GM21786 (cell line): ENCODE measurements at regions not wholly inside any gene's neighbourhood (a gene's known extent, or its start where the extent isn't known, plus 50 kb on each side); places are given as distances from the start of the nearest gene placed in this dataset.
"Not testable (repeated sequence)": the region's sequence is repeated elsewhere in the genome, so short reads cannot be mapped to it uniquely, and the experiment has no call there.

ENCODE experiments used
- ATAC-seq: cut with Tn5 transposase; IDR thresholded peaks from one replicate; pipeline ENCODE4 v1.9.1; 2021; ENCODE audit not compliant: unreplicated experiment

DNA sequence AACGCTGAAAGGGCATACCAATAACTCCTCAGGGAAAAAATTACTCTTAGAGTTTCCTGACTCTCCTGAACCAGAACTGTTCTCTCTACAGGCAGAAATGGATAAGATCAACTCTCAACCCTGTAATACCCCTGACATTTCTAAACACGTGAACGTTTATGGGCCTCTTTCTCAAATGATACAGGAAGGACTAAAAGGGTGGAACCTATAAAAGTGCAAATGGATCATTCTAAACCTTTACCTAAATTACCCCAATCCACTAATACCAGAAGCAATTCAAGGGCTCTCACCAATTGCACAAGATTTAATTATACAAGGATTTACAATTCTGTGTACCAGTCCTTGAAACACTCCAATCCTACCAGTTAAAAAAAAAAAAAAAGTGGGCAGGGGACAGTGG lies 98.0 kb upstream of the FAM174B start:
- no peak for ATAC-seq

DNA sequence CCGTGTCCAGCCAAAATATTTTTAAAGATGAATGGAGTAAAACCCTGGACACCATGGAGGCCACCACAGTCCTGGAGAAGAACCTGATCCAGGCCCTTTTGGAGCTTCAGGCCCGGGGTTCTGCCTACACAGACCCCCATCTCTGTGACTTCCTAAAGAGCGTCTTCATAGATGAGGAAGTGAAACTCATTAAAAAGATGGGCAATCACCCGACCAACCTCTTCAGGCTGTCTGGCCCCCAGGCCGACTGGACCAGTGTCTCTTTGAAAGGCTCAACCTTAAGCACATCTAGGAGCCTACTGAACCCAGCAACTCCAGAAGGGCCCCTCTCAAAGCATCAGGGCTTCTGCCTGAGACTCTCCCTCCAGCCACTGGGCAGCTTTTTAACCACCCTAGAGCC lies 107.9 kb upstream of the FAM174B start:
- no peak for ATAC-seq

- ATAC-seq = not testable (repeated sequence)
These were observed 112.6 kb upstream of the FAM174B start for GRCh38 chr15:92768131-92768530.

DNA sequence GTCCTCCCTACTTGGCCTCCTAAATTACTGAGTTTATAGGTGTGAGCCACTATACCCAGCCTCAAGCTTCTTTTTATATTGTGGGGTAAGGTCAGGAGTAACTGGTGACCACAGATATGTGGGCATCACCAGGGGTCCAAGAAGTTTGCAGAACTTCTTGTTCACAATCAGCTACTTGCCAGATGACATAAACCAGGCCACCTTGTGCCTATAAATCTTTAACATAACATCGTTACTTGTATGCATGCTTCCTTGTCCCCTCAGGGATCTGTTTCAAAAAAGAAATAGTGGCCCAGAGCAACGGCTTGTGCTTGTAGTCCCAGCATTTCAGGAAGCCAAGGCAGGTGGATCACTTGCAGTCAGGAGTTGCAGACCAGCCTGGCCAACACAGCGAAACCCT lies 115.1 kb upstream of the FAM174B start:
- ATAC-seq = no peak

GRCh38 chr15:92772061-92772460 lies 116.5 kb upstream of the FAM174B start:
- no peak for ATAC-seq

- no peak for ATAC-seq
These were observed 117.2 kb upstream of the FAM174B start for GRCh38 chr15:92772626-92773244.

GRCh38 chr15:92773340-92773739 lies 117.8 kb upstream of the FAM174B start:
- no peak for ATAC-seq

- no peak for ATAC-seq
These were observed 120.2 kb upstream of the CHD2 start for GRCh38 chr15:92779874-92780273.

- ATAC-seq = no peak
These were observed 119.3 kb upstream of the CHD2 start for GRCh38 chr15:92780843-92781242.

DNA sequence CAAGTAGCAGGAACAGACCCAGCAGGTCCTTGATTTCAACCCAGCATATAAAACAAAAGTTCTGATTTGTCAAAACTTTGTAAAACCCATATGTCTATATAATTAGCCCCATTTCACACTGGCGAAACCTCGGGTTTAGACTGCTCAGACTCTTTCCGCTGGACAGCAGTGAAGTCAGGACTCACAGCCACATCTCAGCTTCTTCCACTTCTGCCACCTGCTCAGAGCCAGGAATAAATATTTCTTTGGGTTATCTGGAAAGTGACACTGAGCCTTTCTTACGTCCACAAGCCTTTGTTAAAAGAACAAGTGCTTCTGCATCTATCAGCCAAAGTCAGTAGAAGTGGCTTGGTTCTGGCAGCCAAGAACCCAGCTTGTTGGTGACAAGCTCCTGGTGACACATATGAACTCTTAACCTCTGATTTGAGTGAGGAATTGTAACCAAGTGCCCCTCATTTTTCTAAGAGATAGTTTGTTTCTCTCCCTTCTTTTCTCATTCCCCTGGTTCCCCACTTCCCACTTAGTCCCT lies 118.1 kb upstream of the CHD2 start:
- no peak for ATAC-seq

GRCh38 chr15:92787116-92787515 lies 113.0 kb upstream of the CHD2 start:
- no peak for ATAC-seq

- no peak for ATAC-seq
These were observed 111.9 kb upstream of the CHD2 start for GRCh38 chr15:92788196-92788595.

GRCh38 chr15:92788793-92789192 lies 111.3 kb upstream of the CHD2 start:
- not testable (repeated sequence) for ATAC-seq

DNA sequence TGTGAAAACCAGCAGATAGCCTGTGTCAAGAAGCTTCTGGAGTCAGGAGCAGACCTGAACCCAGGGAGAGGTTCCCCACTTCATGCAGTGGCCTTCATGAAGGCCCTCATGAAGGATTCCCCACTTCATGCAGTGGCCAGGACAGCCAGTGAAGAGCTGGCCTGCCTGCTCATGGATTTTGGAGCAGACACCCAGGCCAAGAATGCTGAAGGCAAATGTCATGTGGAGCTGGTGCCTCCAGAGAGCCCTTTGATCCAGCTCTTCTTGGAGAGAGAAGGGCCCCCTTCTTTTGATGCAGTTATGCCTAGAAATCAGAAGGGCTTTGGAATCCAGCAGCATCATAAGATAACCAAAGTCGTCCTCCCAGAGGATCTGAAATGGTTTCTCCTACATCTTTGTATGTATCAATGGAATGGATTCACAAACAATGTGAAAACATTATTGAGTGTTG lies 103.9 kb upstream of the CHD2 start:
- ATAC-seq = no peak

DNA sequence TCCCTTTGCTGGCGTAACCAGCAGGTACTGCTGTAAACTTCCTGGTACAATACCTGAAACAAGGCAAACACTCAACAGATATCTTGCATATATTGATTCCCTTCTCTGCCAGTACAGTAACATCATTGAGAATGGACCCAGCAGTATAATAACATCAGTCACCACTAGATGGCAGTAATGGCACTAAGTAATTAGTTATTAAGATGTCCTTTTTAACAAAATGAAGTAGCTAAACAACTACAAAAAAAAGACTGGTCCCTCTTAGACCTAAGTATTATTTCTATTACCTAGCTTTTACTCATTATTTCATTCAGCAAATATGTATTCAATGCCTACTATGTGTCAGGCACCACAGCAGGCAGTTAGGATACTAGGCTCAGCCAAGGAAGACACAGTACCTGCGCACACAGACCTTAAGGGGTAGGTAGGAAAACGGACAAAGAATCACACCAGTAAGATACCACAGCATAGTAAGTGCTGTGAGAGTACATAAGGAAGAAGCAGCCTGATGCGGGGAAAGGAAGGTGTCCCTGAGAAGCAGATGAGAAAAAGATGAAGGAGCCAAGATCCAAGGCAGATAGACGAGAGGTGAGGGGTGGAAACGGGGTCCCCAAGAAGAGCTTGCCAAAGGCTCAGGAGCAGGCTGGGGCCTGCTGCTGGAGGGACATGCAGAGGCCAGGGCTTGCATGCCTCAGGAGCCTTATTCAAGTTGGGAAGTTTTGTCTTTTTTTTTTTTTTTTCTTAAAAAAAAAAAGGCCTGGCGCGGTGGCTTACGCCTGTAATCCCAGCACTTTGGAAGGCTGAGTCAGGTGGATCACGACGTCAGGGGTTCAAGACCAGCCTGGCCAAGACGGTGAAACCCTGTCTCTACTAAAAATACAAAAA lies 102.7 kb upstream of the CHD2 start:
- peak; percentile 84 for ATAC-seq

DNA sequence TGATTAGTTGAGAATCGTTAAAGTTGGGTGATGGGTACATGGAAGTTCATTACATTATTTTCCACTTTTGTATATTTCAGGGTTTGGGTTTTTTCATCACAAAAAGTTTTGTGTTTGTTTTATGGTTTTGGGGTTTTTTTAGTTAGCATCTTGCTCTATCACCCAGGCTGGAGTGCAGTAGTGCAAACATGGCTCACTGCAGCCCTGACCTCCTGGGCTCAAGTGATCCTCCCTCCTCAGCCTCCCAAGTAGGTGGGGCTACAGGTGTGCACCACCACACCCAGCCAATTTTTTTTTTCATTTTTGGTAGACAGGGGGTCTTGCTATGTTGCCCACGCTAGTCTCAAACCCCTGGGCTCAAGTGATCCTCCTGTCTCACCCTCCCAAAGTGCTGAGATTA lies 100.1 kb upstream of the CHD2 start:
- ATAC-seq = no peak

GRCh38 chr15:92800416-92801055 lies 99.6 kb upstream of the CHD2 start:
- not testable (repeated sequence) for ATAC-seq

DNA sequence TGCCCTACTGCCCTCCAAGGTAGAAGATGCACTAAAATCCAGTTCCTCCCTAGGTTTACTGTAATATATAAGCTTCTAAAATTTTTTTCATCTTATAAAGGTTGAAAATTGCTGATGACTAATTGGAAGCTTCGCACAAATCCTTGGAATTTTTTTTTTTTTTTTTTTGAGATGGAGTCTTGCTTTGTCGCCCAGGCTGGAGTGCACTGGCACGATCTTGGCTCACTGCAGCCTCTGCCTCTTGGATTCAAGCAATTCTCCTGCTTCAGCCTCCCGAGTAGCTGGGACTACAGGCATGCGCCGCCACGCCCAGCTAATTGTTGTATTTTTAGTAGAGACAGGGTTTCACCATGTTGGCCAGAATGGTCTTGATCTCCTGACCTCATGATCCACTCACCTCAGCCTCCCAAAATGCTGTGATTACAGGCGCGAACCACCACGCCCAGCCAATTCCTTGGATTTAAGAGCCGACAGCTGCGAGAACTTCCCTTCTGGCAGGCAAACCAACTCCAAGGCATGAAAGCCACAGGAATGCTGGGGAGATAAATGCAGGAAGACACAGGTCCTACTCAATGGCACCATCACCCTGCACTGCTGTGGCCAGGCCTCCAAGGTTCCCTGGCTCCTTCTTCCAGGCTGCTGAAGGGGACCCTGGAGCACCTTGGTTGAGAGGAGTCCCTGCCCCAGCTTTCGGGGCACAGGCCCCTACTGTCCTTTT lies 98.9 kb upstream of the CHD2 start:
- ATAC-seq = not testable (repeated sequence)

- no peak for ATAC-seq
These were observed 98.2 kb upstream of the CHD2 start for GRCh38 chr15:92801774-92802464.

DNA sequence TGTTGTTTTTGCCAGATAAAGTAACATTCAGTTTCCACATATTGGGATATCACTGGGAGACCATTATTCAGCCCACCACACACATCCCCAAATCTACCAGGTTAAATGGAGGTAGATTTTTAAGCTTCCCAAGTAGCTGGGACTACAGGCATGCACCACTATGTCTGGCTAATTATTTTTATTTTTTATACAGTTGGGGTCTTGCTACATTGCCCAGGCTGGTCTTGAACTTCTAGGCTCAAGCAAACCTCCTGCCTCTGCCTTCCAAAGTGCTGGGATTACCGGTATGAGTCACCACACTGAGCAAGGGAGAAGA lies 96.6 kb upstream of the CHD2 start:
- ATAC-seq = no peak
